BE2C (cell line): ENCODE measurements at regions not wholly inside any gene's neighbourhood (a gene's known extent, or its start where the extent isn't known, plus 50 kb on each side); places are given as distances from the start of the nearest gene placed in this dataset.
A peak's percentile ranks its signal among the peaks of the same experiment; 100 is the strongest.

Experiments
- DNase-seq: peaks from one replicate; pipeline ENCODE4 v3.0.0-alpha.2; 2020
- H3K27me3 ChIP-seq: fragments of 250-450 bp; sonication (Bioruptor Pico); 2 replicates; pipeline ENCODE4 v1.5.1; 2020; ENCODE audit warnings: mild to moderate bottlenecking
- H3K36me3 ChIP-seq: fragments of 250-450 bp; sonication (Bioruptor Pico); 2 replicates; pipeline ENCODE4 v1.5.1; 2020; ENCODE audit warnings: mild to moderate bottlenecking
- H3K4me1 ChIP-seq: fragments of 250-450 bp; sonication (Bioruptor Pico); 2 replicates; pipeline ENCODE4 v1.5.1; 2020
- H3K4me3 ChIP-seq: 2 replicates; pipeline ENCODE4 v1.5.1; 2011; ENCODE audit warnings: low read depth, low read length
- H3K9me3 ChIP-seq: fragments of 250-450 bp; sonication (Bioruptor Pico); 2 replicates; pipeline ENCODE4 v1.5.1; 2020
- TF ChIP-seq, protein P1 (sequence below): IDR thresholded peaks from 2 replicates; pipeline ENCODE4 v1.5.1; 2012; ENCODE audit warnings: mild to moderate bottlenecking, low read depth, low read length

DNA sequence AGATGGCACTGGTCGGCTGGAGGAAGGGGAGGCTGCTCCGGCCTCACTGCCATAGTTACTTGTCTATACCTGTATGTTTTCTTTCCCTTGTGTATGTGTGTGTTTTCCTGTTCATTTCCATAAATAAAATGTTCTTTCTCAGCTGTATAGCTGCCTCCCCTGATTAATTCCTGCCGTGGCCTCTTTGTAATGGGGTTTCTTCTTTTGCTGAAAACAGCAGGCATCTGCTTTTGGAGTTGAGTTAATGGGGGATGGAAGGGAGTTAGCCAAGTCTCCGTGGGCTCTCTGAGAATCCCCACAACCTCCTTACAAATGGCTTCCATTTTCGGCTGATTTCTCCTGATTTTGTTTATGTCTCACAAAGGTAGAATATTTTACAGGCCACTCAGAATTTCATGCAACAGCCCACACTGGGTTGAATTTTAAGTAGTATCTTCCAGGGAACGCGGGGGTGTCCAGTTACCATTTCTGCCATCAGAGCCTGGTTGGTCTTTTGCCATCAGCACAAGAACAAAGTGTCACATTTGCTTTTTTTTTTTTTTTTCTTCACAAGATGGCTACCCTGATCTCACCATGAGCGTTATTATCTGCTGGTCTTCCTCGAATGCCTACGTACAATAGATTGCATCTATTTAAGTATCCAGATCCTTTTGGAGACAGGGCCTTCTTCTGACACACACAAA is 88.1 kb upstream of the NRP1 start:
- H3K4me3 ChIP-seq: peak overlapping the region; percentile 28
- TF ChIP-seq, protein P1, sequence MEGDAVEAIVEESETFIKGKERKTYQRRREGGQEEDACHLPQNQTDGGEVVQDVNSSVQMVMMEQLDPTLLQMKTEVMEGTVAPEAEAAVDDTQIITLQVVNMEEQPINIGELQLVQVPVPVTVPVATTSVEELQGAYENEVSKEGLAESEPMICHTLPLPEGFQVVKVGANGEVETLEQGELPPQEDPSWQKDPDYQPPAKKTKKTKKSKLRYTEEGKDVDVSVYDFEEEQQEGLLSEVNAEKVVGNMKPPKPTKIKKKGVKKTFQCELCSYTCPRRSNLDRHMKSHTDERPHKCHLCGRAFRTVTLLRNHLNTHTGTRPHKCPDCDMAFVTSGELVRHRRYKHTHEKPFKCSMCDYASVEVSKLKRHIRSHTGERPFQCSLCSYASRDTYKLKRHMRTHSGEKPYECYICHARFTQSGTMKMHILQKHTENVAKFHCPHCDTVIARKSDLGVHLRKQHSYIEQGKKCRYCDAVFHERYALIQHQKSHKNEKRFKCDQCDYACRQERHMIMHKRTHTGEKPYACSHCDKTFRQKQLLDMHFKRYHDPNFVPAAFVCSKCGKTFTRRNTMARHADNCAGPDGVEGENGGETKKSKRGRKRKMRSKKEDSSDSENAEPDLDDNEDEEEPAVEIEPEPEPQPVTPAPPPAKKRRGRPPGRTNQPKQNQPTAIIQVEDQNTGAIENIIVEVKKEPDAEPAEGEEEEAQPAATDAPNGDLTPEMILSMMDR: no peak
- no peaks in the 10 kb centered on the region for H3K27me3 ChIP-seq
- DNase-seq: no peak
- peaks cover 17% of the 10 kb centered on the region for H3K4me1 ChIP-seq
- H3K36me3 ChIP-seq: no peaks in the 10 kb centered on the region
- no peaks in the 10 kb centered on the region for H3K9me3 ChIP-seq

DNA sequence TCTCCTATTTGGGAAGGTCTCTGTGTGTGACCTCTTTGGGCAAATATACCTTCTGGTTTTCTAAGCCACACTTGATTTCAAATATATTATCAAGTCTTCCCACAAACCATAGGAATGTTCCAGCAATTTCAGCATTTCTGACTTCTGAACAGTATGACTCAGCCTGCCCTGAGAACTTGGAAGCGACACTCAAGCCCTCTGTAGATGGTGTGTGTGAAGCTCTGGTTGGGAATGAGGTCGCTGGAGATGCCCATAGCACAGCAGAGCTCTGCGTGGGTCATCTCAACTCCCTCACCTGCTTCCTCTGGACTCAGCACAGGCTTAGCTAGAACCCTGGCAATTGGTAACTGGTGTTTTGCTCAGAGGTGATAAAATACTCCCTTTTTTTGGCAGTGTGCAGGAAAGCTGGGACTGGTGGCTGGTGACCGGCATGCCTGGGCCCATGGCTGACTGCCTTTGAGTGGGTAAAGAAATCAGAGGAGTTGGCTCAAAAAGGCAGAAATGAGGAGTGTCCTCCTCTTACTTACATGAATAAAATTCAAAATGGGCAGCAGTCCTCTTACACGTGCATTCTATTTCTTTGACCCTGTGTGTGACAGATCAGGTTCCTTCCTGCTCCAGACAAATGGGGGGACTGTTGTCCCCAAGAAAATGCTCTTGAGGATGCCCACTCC is 87.5 kb upstream of the NRP1 start:
- no peak for DNase-seq
- no peaks in the 10 kb centered on the region for H3K36me3 ChIP-seq
- peaks cover 20% of the 10 kb centered on the region for H3K4me1 ChIP-seq
- no peaks in the 10 kb centered on the region for H3K27me3 ChIP-seq
- no peak overlapping the region for H3K4me3 ChIP-seq
- TF ChIP-seq, protein P1: peak; percentile 8; the same call in 1 of the 2 replicates
- H3K9me3 ChIP-seq: no peaks in the 10 kb centered on the region

DNA sequence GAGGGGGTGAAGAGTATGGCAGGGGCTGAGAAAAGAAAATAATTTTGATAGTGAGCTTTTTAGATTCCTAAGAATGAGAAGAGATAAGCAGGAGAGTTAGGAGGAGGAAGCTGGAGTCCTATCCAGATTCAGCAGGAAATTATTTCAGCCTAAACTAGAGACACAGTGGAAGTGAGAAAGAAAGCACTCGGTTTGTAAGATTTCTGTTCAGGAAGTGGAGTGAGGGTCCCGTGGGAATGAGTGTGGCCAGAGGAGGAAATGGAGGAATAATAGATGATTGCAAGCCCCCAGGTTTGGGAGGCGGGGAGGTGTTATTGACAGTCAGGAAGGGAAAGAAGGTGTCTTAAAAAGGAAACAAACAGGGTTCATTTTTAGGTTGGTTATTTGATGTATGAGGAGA is 84.8 kb upstream of the NRP1 start:
- H3K9me3 ChIP-seq: no peaks in the 10 kb centered on the region
- H3K4me3 ChIP-seq: no peak overlapping the region
- H3K4me1 ChIP-seq: peaks cover 15% of the 10 kb centered on the region
- H3K36me3 ChIP-seq: no peaks in the 10 kb centered on the region
- TF ChIP-seq, protein P1: no peak
- H3K27me3 ChIP-seq: no peaks in the 10 kb centered on the region
- no peak for DNase-seq

DNA sequence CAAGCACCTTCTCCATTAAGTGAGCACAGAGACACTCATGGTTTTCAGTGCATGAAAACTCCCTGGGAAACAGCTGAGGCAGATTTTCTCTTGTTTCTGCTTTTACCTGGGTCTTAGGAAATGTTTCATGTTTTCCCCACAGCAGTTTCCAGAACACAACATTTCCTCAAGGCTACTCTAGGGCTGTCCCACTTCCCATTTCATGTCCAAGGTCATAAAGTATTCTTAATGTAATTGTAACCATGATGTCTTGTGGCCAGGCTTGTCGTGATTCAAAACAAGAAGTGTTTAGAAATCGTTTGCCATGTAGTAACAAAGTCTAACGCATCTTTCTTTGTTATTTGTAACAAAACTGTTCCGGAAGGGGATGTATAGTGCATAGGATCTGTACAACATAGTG is 83.8 kb upstream of the NRP1 start:
- Histone ChIP-seq H3K36me3 (no peaks in the 10 kb centered on the region), H3K4me3 (no peak overlapping the region), H3K9me3 (no peaks in the 10 kb centered on the region), H3K27me3 (no peaks in the 10 kb centered on the region), H3K4me1 (peaks cover 11% of the 10 kb centered on the region; the same call in 1 of the 2 replicates)
- no peak for DNase-seq
- TF ChIP-seq, protein P1: no peak

DNA sequence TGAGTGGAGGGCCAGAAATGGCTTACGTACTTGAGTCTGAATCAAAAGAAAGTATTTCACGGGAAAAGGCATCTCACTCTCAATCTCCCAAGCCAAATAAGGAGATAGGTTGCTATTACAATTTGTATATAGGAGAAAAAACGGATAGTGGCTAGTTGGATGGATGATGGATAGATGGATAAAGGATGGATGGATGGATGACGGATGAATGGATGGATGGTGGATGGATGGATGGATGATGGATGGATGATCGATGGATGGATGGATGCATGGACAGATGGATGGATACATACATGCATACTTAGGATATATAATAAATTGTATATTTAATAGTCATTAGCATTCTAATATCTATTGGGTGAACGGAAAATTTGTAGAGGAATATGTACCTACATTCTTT is 82.2 kb upstream of the NRP1 start:
- H3K4me1 ChIP-seq: peaks cover 6% of the 10 kb centered on the region
- no peaks in the 10 kb centered on the region for H3K27me3 ChIP-seq
- DNase-seq: no peak
- TF ChIP-seq, protein P1: no peak
- no peak overlapping the region for H3K4me3 ChIP-seq
- no peaks in the 10 kb centered on the region for H3K36me3 ChIP-seq
- H3K9me3 ChIP-seq: no peaks in the 10 kb centered on the region

DNA sequence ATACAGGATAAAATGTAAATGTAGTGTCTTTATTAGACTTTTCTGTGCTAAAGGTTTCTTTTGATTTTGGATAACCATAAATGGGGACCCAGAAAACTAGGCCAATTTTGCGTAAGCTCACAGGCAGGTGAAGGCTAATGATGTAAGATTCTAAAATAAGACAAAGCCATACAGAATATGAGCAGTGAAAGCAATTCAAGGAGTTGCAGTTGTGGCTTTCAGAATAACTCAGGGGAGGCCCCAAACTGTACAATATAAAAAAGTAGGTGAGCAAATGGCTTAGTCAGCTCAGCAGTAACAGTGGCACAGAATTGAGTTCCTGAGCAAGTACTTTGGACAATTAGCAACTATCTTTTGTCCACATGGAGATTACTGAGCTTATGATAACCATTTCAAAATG is 81.7 kb upstream of the NRP1 start:
- TF ChIP-seq, protein P1: no peak
- no peak for DNase-seq

More for the DNA sequence above, 81.7 kb upstream of the NRP1 start:
- Histone ChIP-seq H3K27me3 (no peaks in the 10 kb centered on the region), H3K36me3 (no peaks in the 10 kb centered on the region), H3K9me3 (no peaks in the 10 kb centered on the region), H3K4me3 (no peak overlapping the region), H3K4me1 (peaks cover 6% of the 10 kb centered on the region)
